NB4 (cell line): ENCODE measurements at regions not wholly inside any gene's neighbourhood (a gene's known extent, or its start where the extent isn't known, plus 50 kb on each side); places are given as distances from the start of the nearest gene placed in this dataset.

Source experiments
- DNase-seq: peaks from one replicate; pipeline ENCODE4 v3.0.0; 2010; ENCODE audit warnings: low read depth
- H3K4me3 ChIP-seq: one replicate; pipeline ENCODE4 v1.5.1; 2011; ENCODE audit warnings: mild to moderate bottlenecking, low read depth, low read length, moderate library complexity
- MYC ChIP-seq: IDR thresholded peaks from 2 replicates; pipeline ENCODE4 v1.6.1; 2011; ENCODE audit warnings: low read depth, low read length
- POLR2A ChIP-seq: IDR thresholded peaks from 2 replicates; pipeline ENCODE4 v1.6.1; 2011; ENCODE audit warnings: mild to moderate bottlenecking; ENCODE audit not compliant: insufficient read length; ENCODE audit errors: extremely low read depth
- TF ChIP-seq, protein P1 (sequence below): IDR thresholded peaks from one replicate; pipeline ENCODE4 v1.5.1; 2012; ENCODE audit warnings: low read depth, low read length
- TF ChIP-seq, protein P2 (sequence below): IDR thresholded peaks from 2 replicates; pipeline ENCODE4 v1.6.1; 2011; ENCODE audit warnings: low read depth, low read length

DNA sequence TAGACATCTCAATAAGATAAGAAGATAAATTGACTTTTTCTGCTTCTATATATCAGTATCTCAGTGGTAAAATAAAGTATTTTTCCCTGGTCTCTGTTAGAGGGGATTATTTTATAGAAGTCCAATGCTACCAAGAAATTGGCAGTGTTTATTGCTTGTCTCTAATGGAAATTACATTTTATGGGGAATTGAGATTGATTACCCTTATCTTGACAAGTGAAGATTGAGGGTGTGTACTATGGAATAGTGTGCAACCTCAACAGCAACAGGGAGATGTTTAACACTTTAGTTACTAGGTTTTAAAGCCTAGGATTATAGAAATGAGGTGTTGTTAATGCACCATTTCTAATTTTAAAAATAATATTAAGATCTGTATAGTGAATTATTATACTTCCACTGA is 154.8 kb upstream of the ROBO1 start:
- DNase-seq = no peak
- no peak for TF ChIP-seq POLR2A
- no peak for TF ChIP-seq MYC
- TF ChIP-seq, protein P1, sequence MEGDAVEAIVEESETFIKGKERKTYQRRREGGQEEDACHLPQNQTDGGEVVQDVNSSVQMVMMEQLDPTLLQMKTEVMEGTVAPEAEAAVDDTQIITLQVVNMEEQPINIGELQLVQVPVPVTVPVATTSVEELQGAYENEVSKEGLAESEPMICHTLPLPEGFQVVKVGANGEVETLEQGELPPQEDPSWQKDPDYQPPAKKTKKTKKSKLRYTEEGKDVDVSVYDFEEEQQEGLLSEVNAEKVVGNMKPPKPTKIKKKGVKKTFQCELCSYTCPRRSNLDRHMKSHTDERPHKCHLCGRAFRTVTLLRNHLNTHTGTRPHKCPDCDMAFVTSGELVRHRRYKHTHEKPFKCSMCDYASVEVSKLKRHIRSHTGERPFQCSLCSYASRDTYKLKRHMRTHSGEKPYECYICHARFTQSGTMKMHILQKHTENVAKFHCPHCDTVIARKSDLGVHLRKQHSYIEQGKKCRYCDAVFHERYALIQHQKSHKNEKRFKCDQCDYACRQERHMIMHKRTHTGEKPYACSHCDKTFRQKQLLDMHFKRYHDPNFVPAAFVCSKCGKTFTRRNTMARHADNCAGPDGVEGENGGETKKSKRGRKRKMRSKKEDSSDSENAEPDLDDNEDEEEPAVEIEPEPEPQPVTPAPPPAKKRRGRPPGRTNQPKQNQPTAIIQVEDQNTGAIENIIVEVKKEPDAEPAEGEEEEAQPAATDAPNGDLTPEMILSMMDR = no peak
- TF ChIP-seq, protein P2, sequence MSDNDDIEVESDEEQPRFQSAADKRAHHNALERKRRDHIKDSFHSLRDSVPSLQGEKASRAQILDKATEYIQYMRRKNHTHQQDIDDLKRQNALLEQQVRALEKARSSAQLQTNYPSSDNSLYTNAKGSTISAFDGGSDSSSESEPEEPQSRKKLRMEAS = no peak
- H3K4me3 ChIP-seq = no peak overlapping the region

DNA sequence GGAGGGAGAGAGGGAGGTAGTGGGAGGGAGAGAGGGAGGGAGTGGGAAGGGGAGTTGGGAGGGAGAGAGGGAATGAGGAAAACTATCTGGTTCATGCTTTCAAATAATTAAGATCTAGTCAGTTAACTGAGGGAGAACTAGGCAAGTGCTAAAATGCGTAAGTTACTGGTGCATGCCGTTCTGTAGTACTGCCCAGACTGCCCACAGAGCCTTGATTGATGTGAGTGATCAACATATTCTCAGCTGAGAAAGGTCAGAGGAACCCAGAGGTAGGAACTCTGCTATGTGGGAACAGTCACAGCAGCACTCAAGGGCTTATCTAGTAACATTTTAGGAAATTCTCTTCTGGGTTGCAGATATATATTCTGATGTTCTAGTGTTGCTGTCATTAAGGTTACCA is 149.8 kb upstream of the ROBO1 start:
- DNase-seq = no peak
- TF ChIP-seq, protein P2 = no peak
- TF ChIP-seq POLR2A (no peak), MYC (no peak)
- TF ChIP-seq, protein P1 = no peak
- H3K4me3 ChIP-seq = no peak overlapping the region

DNA sequence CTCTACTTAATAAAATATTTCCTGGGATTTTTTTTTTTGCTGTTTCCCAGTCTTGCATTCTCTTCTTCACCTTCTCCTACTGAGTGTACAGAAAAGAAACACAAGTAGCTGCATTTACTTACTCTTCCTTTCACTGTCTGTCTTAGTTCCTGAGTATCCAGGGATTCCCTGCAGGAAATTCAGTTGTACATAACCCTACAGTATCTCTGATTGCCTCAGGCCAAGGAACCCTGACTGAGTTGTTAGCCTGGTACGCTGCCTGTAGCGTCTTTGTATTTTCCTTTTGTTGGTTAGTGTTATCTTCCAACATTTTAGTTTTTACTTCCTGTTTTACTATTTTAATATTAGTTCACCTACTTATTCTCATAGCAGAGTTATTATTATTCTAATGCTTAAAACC is 142.5 kb upstream of the ROBO1 start:
- TF ChIP-seq, protein P1 = no peak
- TF ChIP-seq POLR2A (no peak), MYC (no peak)
- TF ChIP-seq, protein P2 = no peak
- no peak overlapping the region for H3K4me3 ChIP-seq
- DNase-seq = no peak

DNA sequence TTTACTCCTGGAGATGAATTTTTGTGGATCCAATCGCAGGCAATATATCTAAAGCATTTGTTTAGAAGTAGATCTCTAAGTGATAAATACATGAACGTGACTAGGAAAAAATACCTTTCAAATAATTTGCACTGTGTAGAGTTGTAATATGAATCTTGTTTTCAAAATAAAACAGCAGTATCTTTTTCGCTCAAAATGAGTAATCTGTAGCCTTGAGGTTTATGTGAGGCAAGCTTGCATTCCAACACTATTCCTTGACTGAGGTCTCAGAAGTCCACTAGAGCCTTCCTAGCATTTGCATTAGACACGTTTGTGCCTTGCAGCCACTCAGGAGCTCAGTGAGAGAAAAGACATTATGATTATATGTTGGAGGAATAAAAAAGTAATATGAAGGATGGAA is 138.3 kb upstream of the ROBO1 start:
- no peak for DNase-seq
- TF ChIP-seq MYC = no peak
- TF ChIP-seq, protein P2 = no peak
- TF ChIP-seq, protein P1 = no peak
- TF ChIP-seq POLR2A = no peak
- H3K4me3 ChIP-seq = no peak overlapping the region

DNA sequence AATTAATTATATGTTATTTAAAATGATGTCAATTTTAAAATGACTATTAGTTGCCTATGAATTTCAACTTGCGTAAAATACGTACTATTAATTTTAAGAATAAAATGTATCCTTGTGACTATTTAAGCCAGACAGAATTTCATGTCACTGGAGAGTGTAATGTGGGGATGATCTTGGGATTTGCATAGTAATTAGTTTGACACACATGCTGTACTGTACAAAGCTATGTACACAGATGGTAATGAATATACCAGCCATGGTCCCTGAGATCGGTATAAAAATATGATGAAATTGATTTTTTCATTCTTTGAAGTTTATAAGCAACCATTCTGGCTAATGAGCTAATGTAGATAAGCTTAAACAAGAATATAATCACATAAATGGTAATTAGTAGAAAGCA is 134.4 kb upstream of the ROBO1 start:
- DNase-seq = no peak
- H3K4me3 ChIP-seq = no peak overlapping the region
- TF ChIP-seq MYC = no peak
- TF ChIP-seq, protein P1 = no peak
- TF ChIP-seq, protein P2 = no peak
- TF ChIP-seq POLR2A = no peak

DNA sequence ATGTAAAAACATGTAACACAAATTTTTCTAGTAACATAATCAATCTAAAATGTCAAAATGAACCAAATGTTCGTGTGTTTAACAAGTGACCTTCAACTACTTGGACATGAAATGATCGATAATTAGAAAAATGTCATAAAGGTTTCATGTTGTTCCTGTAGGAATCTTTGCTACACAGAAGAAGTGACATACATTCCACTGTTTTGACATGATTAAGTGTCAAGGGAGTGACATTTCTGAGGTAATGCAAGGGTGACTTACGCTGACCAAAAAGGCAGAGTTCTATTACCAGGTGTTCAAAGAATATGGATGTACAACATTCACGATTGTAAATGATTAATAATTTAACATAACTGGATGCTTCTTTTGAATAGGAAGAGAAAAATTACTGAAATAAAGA is 131.1 kb upstream of the ROBO1 start:
- no peak for TF ChIP-seq POLR2A
- TF ChIP-seq MYC = no peak
- TF ChIP-seq, protein P2 = no peak
- TF ChIP-seq, protein P1 = no peak
- no peak overlapping the region for H3K4me3 ChIP-seq
- no peak for DNase-seq
